ENCODE measurements at regions not wholly inside any gene's neighbourhood (a gene's known extent, or its start where the extent isn't known, plus 50 kb on each side); places are given as distances from the start of the nearest gene placed in this dataset.
"Not testable (repeated sequence)": the region's sequence is repeated elsewhere in the genome, so short reads cannot be mapped to it uniquely, and the experiment has no call there.

- ChIA-PET POLR2A (no interaction called here), CTCF (no interaction called here)
- DNase-seq (ENCODE audit: extremely low spot score) = no peak
- no peak for TF ChIP-seq CTCF (IDR thresholded peaks at IDR 0.05; ENCODE audit: control extremely low read depth, extremely low read depth, low read depth, missing control alignments)
Measured at GRCh38 chr5:97991236-97991635, 782.2 kb upstream of the RGMB start.

DNA sequence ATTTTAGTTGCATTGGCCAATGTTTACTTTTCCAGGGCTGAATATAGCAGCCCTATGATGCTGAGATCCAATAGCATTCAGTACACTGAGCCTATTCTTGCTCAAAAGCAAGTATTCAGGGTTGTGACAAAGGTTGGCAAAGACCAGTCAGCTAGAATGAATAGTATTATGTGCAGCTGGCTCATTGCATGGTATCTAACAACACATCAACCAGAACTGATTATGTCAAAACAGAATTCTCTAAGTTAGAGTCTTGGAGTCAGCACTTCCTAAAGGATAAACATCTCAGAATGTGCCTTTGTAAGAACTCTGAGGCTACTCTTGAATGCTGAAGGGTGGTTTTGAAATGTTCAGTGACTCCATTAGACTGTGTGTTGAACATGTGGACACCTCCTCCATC, 774.5 kb upstream of the RGMB start:
- CTCF ChIA-PET = no interaction called here

GRCh38 chr5:98004463-98004862, 769.0 kb upstream of the RGMB start:
- no peak for TF ChIP-seq CTCF (IDR thresholded peaks at IDR 0.05; ENCODE audit: control extremely low read depth, extremely low read depth, low read depth, missing control alignments)
- CTCF ChIA-PET = no interaction called here
- POLR2A ChIA-PET = no interaction called here
- no peak for DNase-seq (ENCODE audit: extremely low spot score)

More for the DNA sequence above, 774.5 kb upstream of the RGMB start:
- no peak for TF ChIP-seq CTCF (IDR thresholded peaks at IDR 0.05; ENCODE audit: control extremely low read depth, extremely low read depth, low read depth, missing control alignments)
- DNase-seq (ENCODE audit: extremely low spot score) = no peak
- POLR2A ChIA-PET = no interaction called here

DNA sequence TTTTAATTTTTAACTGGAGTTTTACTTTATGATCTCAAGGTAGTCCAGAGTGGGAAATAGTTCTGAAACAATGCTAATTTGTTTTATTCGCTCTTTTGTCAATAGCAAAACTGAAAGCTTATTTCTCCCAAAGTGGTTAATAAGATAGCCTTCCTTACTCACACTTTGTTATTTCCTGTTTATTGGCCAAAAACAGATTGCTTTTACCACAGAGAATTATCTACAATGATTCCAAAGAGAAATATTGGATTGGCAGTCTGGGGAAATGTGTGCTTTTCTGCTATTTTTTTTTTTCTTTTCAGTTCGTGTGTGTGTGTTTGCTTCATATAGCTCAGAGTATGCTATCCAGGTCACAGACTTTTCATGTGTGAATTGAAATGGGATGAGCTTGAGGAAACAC, 756.7 kb upstream of the RGMB start:
- ChIA-PET CTCF (no interaction called here), POLR2A (no interaction called here)
- DNase-seq (ENCODE audit: extremely low spot score) = no peak
- no peak for TF ChIP-seq CTCF (IDR thresholded peaks at IDR 0.05; ENCODE audit: control extremely low read depth, extremely low read depth, low read depth, missing control alignments)

- POLR2A ChIA-PET; DNase-seq (ENCODE audit: extremely low spot score); CTCF ChIA-PET: not testable (repeated sequence)
Measured at GRCh38 chr5:98030273-98030672, 743.2 kb upstream of the RGMB start.

DNA sequence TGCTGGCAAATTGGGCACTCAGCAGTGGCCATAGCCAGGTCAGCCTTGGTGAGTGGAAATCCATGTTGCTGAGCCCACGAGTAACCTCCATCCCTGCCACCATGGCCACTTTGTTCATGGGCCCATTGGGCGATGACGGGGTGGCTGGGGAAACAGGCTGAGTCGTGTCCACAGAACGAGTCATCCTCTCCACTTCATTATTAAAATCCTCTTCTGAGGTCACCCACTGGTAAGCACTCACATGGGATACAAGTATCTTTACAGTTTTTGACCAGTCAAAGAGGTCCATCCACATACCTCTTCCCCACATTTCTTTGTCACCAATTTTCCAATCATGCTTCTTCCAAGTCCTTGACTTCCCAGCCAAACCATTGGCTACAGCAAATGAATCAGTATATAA, 742.4 kb upstream of the RGMB start:
- CTCF ChIA-PET; POLR2A ChIA-PET; DNase-seq (ENCODE audit: extremely low spot score): not testable (repeated sequence)

GRCh38 chr5:98031496-98031895, 742.0 kb upstream of the RGMB start:
- POLR2A ChIA-PET = no interaction called here
- no peak for DNase-seq (ENCODE audit: extremely low spot score)
- no peak for TF ChIP-seq CTCF (IDR thresholded peaks at IDR 0.05; ENCODE audit: control extremely low read depth, extremely low read depth, low read depth, missing control alignments)
- CTCF ChIA-PET = no interaction called here

DNA sequence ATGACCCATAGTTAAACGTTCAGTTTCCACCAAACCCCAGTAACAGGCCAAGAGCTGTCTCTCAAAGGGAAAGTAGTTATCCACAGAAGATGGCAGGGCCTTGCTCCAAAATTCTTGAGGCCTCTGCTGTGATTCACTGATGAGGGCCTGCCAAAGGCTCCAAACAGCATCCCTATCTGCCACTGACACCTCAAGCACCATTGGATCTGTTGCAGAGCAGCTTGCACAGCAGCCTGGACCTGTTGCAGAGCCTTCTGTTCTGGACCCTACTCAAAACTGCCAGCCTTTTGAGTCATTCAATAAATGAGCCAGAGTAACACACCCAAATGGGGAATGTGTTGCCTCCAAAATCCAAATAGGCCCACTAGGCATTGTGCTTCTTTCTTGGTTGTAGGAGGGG, 741.5 kb upstream of the RGMB start:
- POLR2A ChIA-PET = no interaction called here
- no peak for DNase-seq (ENCODE audit: extremely low spot score)
- TF ChIP-seq CTCF (IDR thresholded peaks at IDR 0.05; ENCODE audit: control extremely low read depth, extremely low read depth, low read depth, missing control alignments) = no peak
- CTCF ChIA-PET = no interaction called here

Measured in GM10248 (cell line).